GM10266 (cell line): ENCODE measurements at regions not wholly inside any gene's neighbourhood (a gene's known extent, or its start where the extent isn't known, plus 50 kb on each side); places are given as distances from the start of the nearest gene placed in this dataset.

Experiments used
- DNase-seq: peaks from one replicate; pipeline ENCODE4 v3.0.0; 2012; ENCODE audit errors: extremely low spot score
- TF ChIP-seq, protein P1 (sequence below): IDR thresholded peaks from 2 replicates; pipeline ENCODE4 v1.5.1; 2012; ENCODE audit warnings: mild to moderate bottlenecking, low read depth; ENCODE audit not compliant: control insufficient read depth, insufficient read depth; ENCODE audit errors: missing control alignments

DNA sequence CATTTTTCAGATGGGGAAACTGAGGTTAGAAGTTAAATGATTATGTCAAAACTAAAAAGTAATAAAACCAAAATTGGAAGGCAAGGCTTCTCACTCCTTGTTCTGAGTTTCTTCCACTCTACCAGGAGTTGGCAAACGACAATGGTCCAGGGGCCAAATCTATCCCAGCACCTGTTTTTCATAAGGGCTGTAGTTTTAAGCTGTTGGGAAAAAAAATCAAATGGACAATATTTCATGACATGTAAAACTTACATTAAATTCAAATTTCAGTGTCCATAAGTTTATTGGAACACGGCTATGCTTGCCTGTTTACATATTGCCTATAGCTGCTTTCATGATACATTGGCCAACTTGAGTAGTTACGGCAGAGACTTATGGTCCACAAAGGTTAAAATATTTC is 56.7 kb upstream of the TMCC3 start:
- DNase-seq: no peak
- TF ChIP-seq, protein P1, sequence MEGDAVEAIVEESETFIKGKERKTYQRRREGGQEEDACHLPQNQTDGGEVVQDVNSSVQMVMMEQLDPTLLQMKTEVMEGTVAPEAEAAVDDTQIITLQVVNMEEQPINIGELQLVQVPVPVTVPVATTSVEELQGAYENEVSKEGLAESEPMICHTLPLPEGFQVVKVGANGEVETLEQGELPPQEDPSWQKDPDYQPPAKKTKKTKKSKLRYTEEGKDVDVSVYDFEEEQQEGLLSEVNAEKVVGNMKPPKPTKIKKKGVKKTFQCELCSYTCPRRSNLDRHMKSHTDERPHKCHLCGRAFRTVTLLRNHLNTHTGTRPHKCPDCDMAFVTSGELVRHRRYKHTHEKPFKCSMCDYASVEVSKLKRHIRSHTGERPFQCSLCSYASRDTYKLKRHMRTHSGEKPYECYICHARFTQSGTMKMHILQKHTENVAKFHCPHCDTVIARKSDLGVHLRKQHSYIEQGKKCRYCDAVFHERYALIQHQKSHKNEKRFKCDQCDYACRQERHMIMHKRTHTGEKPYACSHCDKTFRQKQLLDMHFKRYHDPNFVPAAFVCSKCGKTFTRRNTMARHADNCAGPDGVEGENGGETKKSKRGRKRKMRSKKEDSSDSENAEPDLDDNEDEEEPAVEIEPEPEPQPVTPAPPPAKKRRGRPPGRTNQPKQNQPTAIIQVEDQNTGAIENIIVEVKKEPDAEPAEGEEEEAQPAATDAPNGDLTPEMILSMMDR: no peak

DNA sequence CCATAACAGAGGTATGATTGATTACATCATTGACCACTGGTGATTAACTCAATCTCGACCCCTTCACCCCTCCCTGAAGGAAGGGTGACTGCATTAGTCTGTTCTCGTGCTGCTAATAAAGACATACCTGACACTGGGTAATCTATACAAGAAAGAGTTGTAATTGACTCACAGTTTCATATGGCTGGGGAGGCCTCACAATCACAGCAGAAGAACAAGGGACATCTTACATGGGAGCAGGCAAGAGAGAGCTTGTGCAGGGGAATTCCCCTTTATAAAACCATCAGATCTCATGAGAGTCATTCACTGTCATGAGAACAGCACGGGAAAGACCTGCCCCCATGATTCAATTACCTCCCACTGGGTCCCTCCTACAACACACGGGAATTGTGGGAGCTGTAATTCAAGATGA is 55.9 kb upstream of the TMCC3 start:
- no peak for DNase-seq
- TF ChIP-seq, protein P1: no peak

DNA sequence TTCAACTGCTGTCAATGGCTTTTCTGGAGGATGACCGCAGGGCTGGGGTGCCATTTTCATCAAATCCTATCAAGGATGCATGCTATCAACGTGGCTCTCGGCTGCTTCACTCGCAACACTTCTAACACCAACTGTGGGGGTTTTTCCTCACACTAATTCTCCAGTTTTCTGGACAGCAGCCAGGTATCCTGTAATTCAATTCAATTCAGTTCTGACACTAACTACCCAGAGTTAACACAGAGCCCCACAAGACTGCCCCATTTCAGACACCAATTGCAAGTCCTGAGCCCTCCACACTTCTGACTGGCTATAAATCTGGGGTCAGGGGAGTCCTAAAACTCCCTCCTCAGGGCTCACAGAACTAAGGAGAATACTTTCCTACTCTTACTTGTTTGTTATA is 55.3 kb upstream of the TMCC3 start:
- no peak for DNase-seq
- TF ChIP-seq, protein P1: no peak

DNA sequence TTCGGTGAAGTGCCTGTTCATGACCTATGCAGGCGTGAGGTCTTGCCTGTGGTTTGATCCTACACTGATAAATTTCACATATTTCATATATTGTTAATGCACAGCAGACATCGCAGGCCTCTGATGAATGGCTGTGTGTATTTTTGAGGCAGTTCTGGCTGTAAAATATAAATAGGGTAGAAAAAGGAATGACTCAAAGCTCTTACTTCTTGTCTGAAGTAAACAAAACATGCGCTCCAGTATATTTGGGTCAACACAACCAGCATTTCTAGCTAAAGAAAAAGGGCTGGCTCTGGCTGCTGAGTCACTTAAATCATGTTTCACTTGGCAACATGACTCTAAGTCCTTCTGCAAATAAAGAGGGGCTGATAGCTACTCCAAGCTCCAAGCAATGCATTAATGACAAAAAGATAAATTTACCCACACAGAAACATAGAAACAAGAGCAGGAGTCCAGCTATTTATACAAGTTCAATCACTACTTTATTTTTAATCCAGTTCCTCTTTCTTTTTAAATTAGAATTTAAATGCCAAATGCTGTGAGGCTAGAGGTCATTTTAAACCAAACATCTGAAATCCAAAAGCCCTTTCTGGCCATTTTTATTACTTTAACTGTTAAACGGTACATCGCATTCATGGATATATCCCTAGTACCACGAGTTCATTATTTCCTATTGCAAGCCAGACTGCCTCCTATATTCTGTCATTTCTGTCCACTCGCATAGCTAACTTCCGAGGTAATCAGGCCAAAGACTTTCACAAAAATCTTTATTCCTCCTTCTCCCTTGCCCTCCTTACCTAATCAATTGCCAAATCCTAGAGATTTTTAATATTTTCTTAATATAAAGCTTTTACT is 54.3 kb upstream of the TMCC3 start:
- no peak for DNase-seq

DNA sequence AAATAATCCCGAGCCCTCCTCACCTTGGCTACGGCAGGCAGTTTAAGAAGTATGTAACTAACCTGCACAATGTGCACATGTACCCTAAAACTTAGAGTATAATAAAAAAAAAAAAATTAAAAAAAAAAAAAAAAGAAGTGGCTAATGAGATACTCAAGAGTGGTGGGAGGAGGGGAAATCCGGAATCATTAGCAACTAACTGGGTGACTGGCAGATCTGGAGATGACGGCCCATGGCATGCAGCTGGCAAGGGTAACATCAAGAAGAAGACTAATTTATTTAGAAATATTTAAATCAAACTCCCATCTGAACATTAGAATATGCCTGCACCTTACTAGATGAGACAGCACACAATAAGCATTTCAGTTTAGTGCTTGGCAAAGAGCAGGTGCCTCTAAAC is 52.3 kb upstream of the TMCC3 start:
- DNase-seq: no peak
- TF ChIP-seq, protein P1: no peak

More for the DNA sequence above, 54.3 kb upstream of the TMCC3 start:
- TF ChIP-seq, protein P1: no peak

DNA sequence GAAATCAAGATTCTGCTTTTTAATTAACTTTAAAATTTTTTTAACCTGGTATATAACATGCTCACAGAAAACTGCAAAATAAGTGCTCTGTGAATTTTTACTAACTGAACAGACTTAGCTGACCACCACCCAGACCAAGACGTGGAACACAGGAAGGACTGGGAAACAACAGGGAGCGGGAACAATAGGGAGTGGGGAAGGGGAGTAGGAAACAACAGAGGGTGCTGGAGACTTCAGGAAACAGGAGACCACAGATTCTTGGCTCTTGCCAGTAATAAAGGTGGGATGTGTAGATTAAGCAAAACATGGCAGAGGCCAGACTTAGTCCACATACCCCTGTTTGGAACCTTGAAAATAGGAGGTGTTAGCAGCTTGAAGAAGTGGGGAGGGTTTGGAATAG is 51.4 kb upstream of the TMCC3 start:
- DNase-seq: no peak
- TF ChIP-seq, protein P1: no peak

DNA sequence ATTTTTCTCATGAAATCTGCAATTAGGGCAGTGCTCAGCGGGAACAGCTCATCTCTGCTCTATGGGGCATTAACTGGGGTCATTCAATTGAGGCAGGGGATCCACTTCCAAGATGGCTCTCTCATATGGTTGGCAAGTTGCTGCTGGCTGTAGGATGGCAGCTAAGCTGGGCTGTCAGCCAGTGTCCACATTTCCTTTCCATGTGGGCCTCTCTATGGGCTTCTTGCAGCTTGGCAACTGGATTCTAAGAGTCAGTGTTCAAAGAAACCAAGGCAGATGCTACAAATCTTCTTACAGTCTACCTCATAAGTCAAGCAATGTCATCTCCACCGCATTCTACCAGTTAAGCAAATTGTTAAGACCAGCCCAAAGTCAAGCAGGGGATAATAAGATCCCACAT is 50.3 kb upstream of the TMCC3 start:
- no peak for DNase-seq
- TF ChIP-seq, protein P1: no peak
